ENCODE measurements at regions not wholly inside any gene's neighbourhood (a gene's known extent, or its start where the extent isn't known, plus 50 kb on each side); places are given as distances from the start of the nearest gene placed in this dataset.

- TF ChIP-seq, protein P1, sequence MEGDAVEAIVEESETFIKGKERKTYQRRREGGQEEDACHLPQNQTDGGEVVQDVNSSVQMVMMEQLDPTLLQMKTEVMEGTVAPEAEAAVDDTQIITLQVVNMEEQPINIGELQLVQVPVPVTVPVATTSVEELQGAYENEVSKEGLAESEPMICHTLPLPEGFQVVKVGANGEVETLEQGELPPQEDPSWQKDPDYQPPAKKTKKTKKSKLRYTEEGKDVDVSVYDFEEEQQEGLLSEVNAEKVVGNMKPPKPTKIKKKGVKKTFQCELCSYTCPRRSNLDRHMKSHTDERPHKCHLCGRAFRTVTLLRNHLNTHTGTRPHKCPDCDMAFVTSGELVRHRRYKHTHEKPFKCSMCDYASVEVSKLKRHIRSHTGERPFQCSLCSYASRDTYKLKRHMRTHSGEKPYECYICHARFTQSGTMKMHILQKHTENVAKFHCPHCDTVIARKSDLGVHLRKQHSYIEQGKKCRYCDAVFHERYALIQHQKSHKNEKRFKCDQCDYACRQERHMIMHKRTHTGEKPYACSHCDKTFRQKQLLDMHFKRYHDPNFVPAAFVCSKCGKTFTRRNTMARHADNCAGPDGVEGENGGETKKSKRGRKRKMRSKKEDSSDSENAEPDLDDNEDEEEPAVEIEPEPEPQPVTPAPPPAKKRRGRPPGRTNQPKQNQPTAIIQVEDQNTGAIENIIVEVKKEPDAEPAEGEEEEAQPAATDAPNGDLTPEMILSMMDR (IDR thresholded peaks at IDR 0.05) = no peak
- no peak for TF ChIP-seq POLR2A (IDR thresholded peaks at IDR 0.05)
Measured at GRCh38 chr18:14971461-14972185, 223.7 kb downstream of the ANKRD30B start.

Data from esophagus squamous epithelium (tissue), 4 donors.